Right lobe of liver (tissue), 4 donors: ENCODE measurements at regions not wholly inside any gene's neighbourhood (a gene's known extent, or its start where the extent isn't known, plus 50 kb on each side); places are given as distances from the start of the nearest gene placed in this dataset.

Source experiments
- CTCF ChIP-seq, 4 donors: fragments of 200-600 bp in 3 of 4; fragments of 450-650 bp in 1 of 4; IDR thresholded peaks; one replicate each; pipeline versions ENCODE4 v1.5.1 to v1.8.0; 2016 to 2022; ENCODE audit warnings: antibody characterized with exemption in 4 of 4, mild to moderate bottlenecking in 2 of 4
- POLR2A ChIP-seq: fragments of 450-650 bp; IDR thresholded peaks from one replicate; pipeline ENCODE4 v1.6.1; 2017; ENCODE audit warnings: antibody characterized with exemption, mild to moderate bottlenecking
- donor health status: DM: no; HTN: no; CAD: no.
- donor health status: DM: no; HTN: no; CAD: no.
- donor health status: DM: no; HTN: yes; CAD: no.

GRCh38 chr17:83014297-83014696 is 65.1 kb upstream of the METRNL start:
- TF ChIP-seq CTCF (IDR thresholded peaks at IDR 0.05) (no peak), POLR2A (no peak)
